ENCODE measurements at regions not wholly inside any gene's neighbourhood (a gene's known extent, or its start where the extent isn't known, plus 50 kb on each side); places are given as distances from the start of the nearest gene placed in this dataset.
"Not testable (repeated sequence)": the region's sequence is repeated elsewhere in the genome, so short reads cannot be mapped to it uniquely, and the experiment has no call there.

GRCh38 chr2:123652320-123652719 is 372.8 kb upstream of the CNTNAP5 start:
- H3K4me1 Mint-ChIP-seq, result no peaks in the 10 kb centered on the region
- H3K4me3 Mint-ChIP-seq, result no peak overlapping the region
- no peak overlapping the region for H3K27ac Mint-ChIP-seq
- H3K9me3 Mint-ChIP-seq, result no peaks in the 10 kb centered on the region
- no peak for DNase-seq
- H3K36me3 Mint-ChIP-seq (ENCODE audit: low read depth), result no peaks in the 10 kb centered on the region
- H3K27me3 Mint-ChIP-seq (ENCODE audit: low read depth, poor library complexity), result peaks cover 7% of the 10 kb centered on the region
- no peak for TF ChIP-seq CTCF (IDR thresholded peaks at IDR 0.05)

- peaks cover 21% of the 10 kb centered on the region for H3K9me3 Mint-ChIP-seq
- no peaks in the 10 kb centered on the region for H3K36me3 Mint-ChIP-seq (ENCODE audit: low read depth)
- DNase-seq, result no peak
- H3K27ac Mint-ChIP-seq, result no peak overlapping the region
- H3K27me3 Mint-ChIP-seq (ENCODE audit: low read depth, poor library complexity), result peaks cover 7% of the 10 kb centered on the region
- no peak for TF ChIP-seq CTCF (IDR thresholded peaks at IDR 0.05)
- H3K4me1 Mint-ChIP-seq, result no peaks in the 10 kb centered on the region
- H3K4me3 Mint-ChIP-seq, result no peak overlapping the region
Measured at GRCh38 chr2:123656590-123656989, 368.5 kb upstream of the CNTNAP5 start.

GRCh38 chr2:123659120-123659519 is 366.0 kb upstream of the CNTNAP5 start:
- DNase-seq, result no peak
- Mint-ChIP-seq H3K4me1 (no peaks in the 10 kb centered on the region), H3K36me3 (ENCODE audit: low read depth) (no peaks in the 10 kb centered on the region), H3K9me3 (peaks cover 21% of the 10 kb centered on the region), H3K27me3 (ENCODE audit: low read depth, poor library complexity) (peaks cover 7% of the 10 kb centered on the region), H3K4me3 (no peak overlapping the region), H3K27ac (no peak overlapping the region)
- TF ChIP-seq CTCF (IDR thresholded peaks at IDR 0.05), result no peak

- Mint-ChIP-seq H3K27ac (no peak overlapping the region), H3K4me1 (peaks cover 5% of the 10 kb centered on the region), H3K36me3 (ENCODE audit: low read depth) (no peaks in the 10 kb centered on the region), H3K9me3 (no peaks in the 10 kb centered on the region), H3K4me3 (no peak overlapping the region), H3K27me3 (ENCODE audit: low read depth, poor library complexity) (peaks cover 4% of the 10 kb centered on the region)
- no peak for TF ChIP-seq CTCF (IDR thresholded peaks at IDR 0.05)
- DNase-seq, result no peak
Measured at GRCh38 chr2:123670286-123670685, 354.8 kb upstream of the CNTNAP5 start.

GRCh38 chr2:123683797-123684196 is 341.3 kb upstream of the CNTNAP5 start:
- not testable (repeated sequence) for DNase-seq; H3K4me3 Mint-ChIP-seq; H3K36me3 Mint-ChIP-seq (ENCODE audit: low read depth); H3K27ac Mint-ChIP-seq; H3K27me3 Mint-ChIP-seq (ENCODE audit: low read depth, poor library complexity)
- H3K9me3 Mint-ChIP-seq, result peaks cover 34% of the 10 kb centered on the region
- H3K4me1 Mint-ChIP-seq, result peaks cover 21% of the 10 kb centered on the region

- Mint-ChIP-seq H3K27me3 (ENCODE audit: low read depth, poor library complexity) (peaks cover 6% of the 10 kb centered on the region), H3K36me3 (ENCODE audit: low read depth) (no peaks in the 10 kb centered on the region), H3K9me3 (peaks cover 42% of the 10 kb centered on the region), H3K27ac (no peak overlapping the region), H3K4me1 (peaks cover 13% of the 10 kb centered on the region), H3K4me3 (no peak overlapping the region)
- TF ChIP-seq CTCF (IDR thresholded peaks at IDR 0.05), result no peak
- no peak for DNase-seq
Measured at GRCh38 chr2:123687064-123687463, 338.0 kb upstream of the CNTNAP5 start.

All from nephron progenitor cell (in vitro differentiated cells).